Fibroblast of lung (primary cell): ENCODE measurements at regions not wholly inside any gene's neighbourhood (a gene's known extent, or its start where the extent isn't known, plus 50 kb on each side); places are given as distances from the start of the nearest gene placed in this dataset.

Experiments used
- DNase-seq, 2 donors: peaks; one replicate each; pipeline versions ENCODE4 v3.0.0 to v3.0.0-alpha.2; 2010; ENCODE audit warnings: low read depth in 2 of 2
- H2AFZ ChIP-seq: 2 replicates; pipeline ENCODE4 v1.5.1; 2012; ENCODE audit warnings: low read length, control low read depth, inconsistent platforms
- H3K27ac ChIP-seq: 2 replicates; pipeline ENCODE4 v1.5.1; 2011; ENCODE audit warnings: low read length, control low read depth; ENCODE audit not compliant: insufficient read depth
- H3K27me3 ChIP-seq: 2 replicates; pipeline ENCODE4 v1.5.1; 2011; ENCODE audit warnings: mild to moderate bottlenecking, low read length; ENCODE audit not compliant: control insufficient read depth, insufficient read depth
- H3K36me3 ChIP-seq: 2 replicates; pipeline ENCODE4 v1.5.1; 2011; ENCODE audit warnings: low read length; ENCODE audit not compliant: control insufficient read depth, insufficient read depth
- H3K4me1 ChIP-seq: 2 replicates; pipeline ENCODE4 v1.5.1; 2011; ENCODE audit warnings: low read length; ENCODE audit not compliant: control insufficient read depth, insufficient read depth; ENCODE audit errors: extremely low read depth
- H3K4me2 ChIP-seq: 2 replicates; pipeline ENCODE4 v1.5.1; 2011; ENCODE audit warnings: low read length, control low read depth; ENCODE audit not compliant: insufficient read depth; ENCODE audit errors: extremely low read depth
- H3K4me3 ChIP-seq, 4 experiments: fragments of 200-600 bp in 1 of 4; sonication (generic) in 1 of 4; replicated peaks in 1 of 4; 2 replicates each; pipeline ENCODE4 v1.5.1; 2011 to 2016; ENCODE audit warnings: low read length in 4 of 4, low read depth in 3 of 4, mild to moderate bottlenecking in 3 of 4, control low read depth in 2 of 4, inconsistent platforms in 1 of 4, mixed read lengths in 1 of 4; ENCODE audit not compliant: insufficient read depth in 1 of 4; ENCODE audit errors: control extremely low read depth in 1 of 4
- H3K79me2 ChIP-seq: 2 replicates; pipeline ENCODE4 v1.5.1; 2012; ENCODE audit warnings: mild to moderate bottlenecking, low read length, inconsistent platforms; ENCODE audit not compliant: control insufficient read depth, insufficient read depth
- H3K9ac ChIP-seq: 2 replicates; pipeline ENCODE4 v1.5.1; 2011; ENCODE audit warnings: mild to moderate bottlenecking, low read length, control low read depth; ENCODE audit not compliant: insufficient read depth
- H3K9me3 ChIP-seq: 2 replicates; pipeline ENCODE4 v1.5.1; 2012; ENCODE audit warnings: low read depth, low read length; ENCODE audit not compliant: control insufficient read depth, insufficient read depth
- H4K20me1 ChIP-seq: 2 replicates; pipeline ENCODE4 v1.5.1; 2011; ENCODE audit warnings: low read length; ENCODE audit not compliant: control insufficient read depth, insufficient read depth; ENCODE audit errors: extremely low read depth
- CTCF ChIP-seq, 2 donors: IDR thresholded peaks in 1 of 2; conservative IDR thresholded peaks in 1 of 2; 1 replicate in 1 of 2; 2 replicates in 1 of 2; pipeline ENCODE4 v1.5.1; 2011 to 2012; ENCODE audit warnings: low read length in 2 of 2, control low read depth in 1 of 2, inconsistent platforms in 1 of 2, low read depth in 1 of 2, mild to moderate bottlenecking in 1 of 2
- EZH2 ChIP-seq: IDR thresholded peaks from 2 replicates; pipeline ENCODE4 v1.5.1; 2012; ENCODE audit warnings: low read length, control low read depth, mild to moderate bottlenecking; ENCODE audit errors: missing control alignments

GRCh38 chr11:109075976-109076375, 346.0 kb upstream of the C11orf87 start:
- H3K36me3 ChIP-seq: no peaks in the 10 kb centered on the region
- no peaks in the 10 kb centered on the region for H3K9me3 ChIP-seq
- H3K27ac ChIP-seq: no peak overlapping the region
- no peaks in the 10 kb centered on the region for H3K27me3 ChIP-seq
- no peaks in the 10 kb centered on the region for H3K4me1 ChIP-seq
- DNase-seq: no peak
- H4K20me1 ChIP-seq: no peaks in the 10 kb centered on the region
- TF ChIP-seq EZH2: no peak
- TF ChIP-seq CTCF (conservative IDR thresholded peaks at IDR 0.05 in 1 of 2, IDR thresholded peaks at IDR 0.05 in 1 of 2; ENCODE audit: low read depth in 1 of 2, low read length in 2 of 2): no peak
- no peaks in the 10 kb centered on the region for H3K79me2 ChIP-seq
- no peak overlapping the region for H3K9ac ChIP-seq
- H3K4me3 ChIP-seq: no peak overlapping the region
- no peak overlapping the region for H2AFZ ChIP-seq
- H3K4me2 ChIP-seq: no peak overlapping the region

GRCh38 chr11:109076870-109077269, 345.1 kb upstream of the C11orf87 start:
- H3K4me2 ChIP-seq: no peak overlapping the region
- no peaks in the 10 kb centered on the region for H4K20me1 ChIP-seq
- H3K36me3 ChIP-seq: no peaks in the 10 kb centered on the region
- no peak overlapping the region for H3K27ac ChIP-seq
- no peak overlapping the region for H3K9ac ChIP-seq
- no peaks in the 10 kb centered on the region for H3K4me1 ChIP-seq
- no peaks in the 10 kb centered on the region for H3K79me2 ChIP-seq
- H3K4me3 ChIP-seq: no peak overlapping the region
- no peaks in the 10 kb centered on the region for H3K9me3 ChIP-seq
- no peak overlapping the region for H2AFZ ChIP-seq
- H3K27me3 ChIP-seq: no peaks in the 10 kb centered on the region
- no peak for TF ChIP-seq EZH2
- TF ChIP-seq CTCF (conservative IDR thresholded peaks at IDR 0.05 in 1 of 2, IDR thresholded peaks at IDR 0.05 in 1 of 2; ENCODE audit: low read depth in 1 of 2, low read length in 2 of 2): no peak
- no peak for DNase-seq

- no peaks in the 10 kb centered on the region for H3K9me3 ChIP-seq
- H3K4me1 ChIP-seq: no peaks in the 10 kb centered on the region
- H3K9ac ChIP-seq: no peak overlapping the region
- no peak overlapping the region for H3K4me2 ChIP-seq
- H3K27ac ChIP-seq: no peak overlapping the region
- TF ChIP-seq CTCF (conservative IDR thresholded peaks at IDR 0.05 in 1 of 2, IDR thresholded peaks at IDR 0.05 in 1 of 2; ENCODE audit: low read depth in 1 of 2, low read length in 2 of 2) (no peak), EZH2 (no peak)
- H3K79me2 ChIP-seq: no peaks in the 10 kb centered on the region
- no peaks in the 10 kb centered on the region for H3K36me3 ChIP-seq
- no peak overlapping the region for H3K4me3 ChIP-seq
- DNase-seq: no peak
- no peaks in the 10 kb centered on the region for H3K27me3 ChIP-seq
- no peak overlapping the region for H2AFZ ChIP-seq
- no peaks in the 10 kb centered on the region for H4K20me1 ChIP-seq
Observed at GRCh38 chr11:109077291-109077920, 344.6 kb upstream of the C11orf87 start.
